ENCODE measurements at regions not wholly inside any gene's neighbourhood (a gene's known extent, or its start where the extent isn't known, plus 50 kb on each side); places are given as distances from the start of the nearest gene placed in this dataset.
"Not testable (repeated sequence)": the region's sequence is repeated elsewhere in the genome, so short reads cannot be mapped to it uniquely, and the experiment has no call there.

GRCh38 chr3:160047876-160048275 lies 59.2 kb downstream of the IL12A start:
- no peak for DNase-seq (ENCODE audit: low read depth)

GRCh38 chr3:160049038-160049437 lies 60.4 kb downstream of the IL12A start:
- no peak for DNase-seq (ENCODE audit: low read depth)

GRCh38 chr3:160049565-160049964 lies 60.9 kb downstream of the IL12A start:
- DNase-seq (ENCODE audit: low read depth) = no peak

GRCh38 chr3:160049988-160050387 lies 61.4 kb downstream of the IL12A start:
- no peak for DNase-seq (ENCODE audit: low read depth)

- DNase-seq (ENCODE audit: low read depth) = no peak
Observed at GRCh38 chr3:160052385-160053047, 63.9 kb downstream of the IL12A start.

GRCh38 chr3:160053048-160053391 lies 64.4 kb downstream of the IL12A start:
- DNase-seq (ENCODE audit: low read depth) = no peak

- DNase-seq (ENCODE audit: low read depth) = not testable (repeated sequence)
Observed at GRCh38 chr3:160054862-160055261, 66.2 kb downstream of the IL12A start.

- no peak for DNase-seq (ENCODE audit: low read depth)
Observed at GRCh38 chr3:160055659-160056058, 67.0 kb downstream of the IL12A start.

- DNase-seq (ENCODE audit: low read depth) = no peak
Observed at GRCh38 chr3:160057331-160057730, 68.7 kb downstream of the IL12A start.

- DNase-seq (ENCODE audit: low read depth) = no peak
Observed at GRCh38 chr3:160060409-160061027, 71.9 kb downstream of the IL12A start.

- DNase-seq (ENCODE audit: low read depth) = no peak
Observed at GRCh38 chr3:160061525-160061924, 72.9 kb downstream of the IL12A start.

- no peak for DNase-seq (ENCODE audit: low read depth)
Observed at GRCh38 chr3:160065282-160065681, 76.6 kb downstream of the IL12A start.

- DNase-seq (ENCODE audit: low read depth) = no peak
Observed at GRCh38 chr3:160065786-160066185, 77.2 kb downstream of the IL12A start.

GRCh38 chr3:160069986-160070385 lies 81.4 kb downstream of the IL12A start:
- no peak for DNase-seq (ENCODE audit: low read depth)

GRCh38 chr3:160076519-160076918 lies 87.9 kb downstream of the IL12A start:
- DNase-seq (ENCODE audit: low read depth) = no peak

- no peak for DNase-seq (ENCODE audit: low read depth)
Observed at GRCh38 chr3:160078533-160078932, 89.9 kb downstream of the IL12A start.

- DNase-seq (ENCODE audit: low read depth) = no peak
Observed at GRCh38 chr3:160081958-160082533, 93.4 kb downstream of the IL12A start.

- DNase-seq (ENCODE audit: low read depth) = no peak
Observed at GRCh38 chr3:160084998-160085397, 96.4 kb downstream of the IL12A start.

GRCh38 chr3:160088492-160089137 lies 100.0 kb downstream of the IL12A start:
- DNase-seq (ENCODE audit: low read depth) = no peak

- no peak for DNase-seq (ENCODE audit: low read depth)
Observed at GRCh38 chr3:160090653-160091052, 102.0 kb downstream of the IL12A start.

- DNase-seq (ENCODE audit: low read depth) = no peak
Observed at GRCh38 chr3:160091441-160091840, 102.8 kb downstream of the IL12A start.

- no peak for DNase-seq (ENCODE audit: low read depth)
Observed at GRCh38 chr3:160092760-160093159, 104.1 kb downstream of the IL12A start.

GRCh38 chr3:160094562-160094961 lies 105.9 kb downstream of the IL12A start:
- no peak for DNase-seq (ENCODE audit: low read depth)

All from fibroblast of gingiva (primary cell).